Stimulated activated CD4-positive, alpha-beta T cell treated with anti-CD3 and anti-CD28 coated beads, Interleukin-1b, Interleukin-23, amount 100 ng/mL, for 24 hours (primary cell): ENCODE measurements at regions not wholly inside any gene's neighbourhood (a gene's known extent, or its start where the extent isn't known, plus 50 kb on each side); places are given as distances from the start of the nearest gene placed in this dataset.

Experiments used
- DNase-seq, 4 experiments: peaks; one replicate each; pipeline ENCODE4 v3.0.0-alpha.2; 2020; ENCODE audit warnings: low read depth in 4 of 4, low spot score in 1 of 4

DNA sequence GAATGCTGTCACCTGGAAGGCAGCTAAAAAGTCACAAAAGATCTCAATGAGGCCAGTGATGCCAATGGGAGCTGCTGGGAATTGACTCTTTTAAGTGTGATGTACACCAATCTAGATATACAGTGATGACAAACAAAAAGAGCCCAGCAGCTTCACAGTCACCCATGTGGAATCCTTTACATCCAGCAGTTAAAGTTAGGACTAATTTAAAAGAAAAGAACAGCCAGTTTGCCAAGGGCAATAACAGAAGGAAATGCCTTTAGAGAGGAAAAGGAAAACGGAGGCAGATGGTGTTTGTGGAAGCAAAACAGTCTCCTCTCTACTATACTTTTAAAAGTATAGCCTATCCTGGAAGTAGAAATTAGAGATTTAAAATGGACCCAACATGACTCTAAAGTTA is 873.5 kb downstream of the EPHA7 start:
- DNase-seq = no peak

DNA sequence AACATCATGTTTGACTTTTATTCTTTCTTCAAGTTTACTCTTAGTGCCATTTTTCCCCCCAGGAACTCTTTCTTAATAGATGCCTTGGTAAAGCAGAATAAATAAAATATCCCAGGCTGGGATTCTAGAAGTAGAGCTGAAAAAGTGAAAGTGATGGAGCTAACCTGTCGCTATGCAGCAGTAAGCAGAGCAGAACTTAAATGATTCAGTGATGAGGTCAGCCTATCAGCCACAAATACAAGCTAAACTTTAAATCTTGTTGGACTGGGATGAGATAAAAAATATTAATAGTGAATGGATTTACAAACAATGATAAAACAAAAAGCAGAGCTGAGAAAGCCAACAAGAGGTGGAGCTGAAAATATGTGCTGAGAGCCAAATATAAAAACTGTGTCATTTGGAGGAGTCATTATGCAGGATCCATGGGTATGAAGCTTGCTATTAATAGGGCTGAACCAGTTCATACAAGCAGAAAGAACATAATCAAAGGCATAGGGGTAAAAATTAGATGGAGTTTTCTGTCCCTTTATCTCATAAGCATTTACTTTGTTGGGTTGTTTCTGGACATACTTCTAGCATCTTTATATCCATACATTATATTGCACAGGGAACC is 877.8 kb downstream of the EPHA7 start:
- no peak for DNase-seq

DNA sequence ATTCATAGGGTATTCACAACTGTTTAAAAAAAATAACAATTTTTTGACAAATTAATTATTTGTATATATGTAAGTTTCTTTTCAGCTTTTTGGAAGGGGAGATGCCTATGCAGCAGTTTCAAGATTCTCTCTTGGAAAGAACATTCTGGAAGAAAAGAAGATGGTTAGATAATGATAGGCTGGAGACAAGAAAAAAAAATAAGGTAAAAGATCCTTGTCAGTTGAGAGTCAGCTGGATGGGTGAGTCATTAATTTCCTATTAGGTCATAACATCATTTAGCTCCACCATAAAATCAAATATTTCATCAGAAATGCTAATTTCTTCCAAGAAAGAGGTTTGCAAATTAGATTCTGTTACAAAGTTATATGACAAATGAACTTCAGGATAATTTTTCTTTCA is 880.4 kb downstream of the EPHA7 start:
- DNase-seq = no peak

DNA sequence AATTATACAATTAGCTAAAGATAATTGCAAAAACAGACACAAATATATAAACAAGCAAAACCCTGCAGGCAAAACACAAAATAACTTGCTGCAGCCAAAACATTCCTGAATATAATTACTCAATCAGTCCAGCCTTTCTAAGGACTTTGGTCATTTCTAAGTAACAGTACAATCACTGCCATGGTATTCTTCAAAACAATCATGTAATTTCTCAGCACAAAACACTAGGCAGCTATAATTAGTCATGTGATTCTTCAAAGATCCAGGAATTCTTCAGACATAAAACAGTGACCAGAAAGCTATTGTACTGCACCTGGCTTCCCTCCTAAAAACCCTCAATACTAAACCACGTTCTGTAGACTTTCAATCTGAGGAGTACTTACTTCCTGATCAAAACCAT is 881.1 kb downstream of the EPHA7 start:
- no peak for DNase-seq

DNA sequence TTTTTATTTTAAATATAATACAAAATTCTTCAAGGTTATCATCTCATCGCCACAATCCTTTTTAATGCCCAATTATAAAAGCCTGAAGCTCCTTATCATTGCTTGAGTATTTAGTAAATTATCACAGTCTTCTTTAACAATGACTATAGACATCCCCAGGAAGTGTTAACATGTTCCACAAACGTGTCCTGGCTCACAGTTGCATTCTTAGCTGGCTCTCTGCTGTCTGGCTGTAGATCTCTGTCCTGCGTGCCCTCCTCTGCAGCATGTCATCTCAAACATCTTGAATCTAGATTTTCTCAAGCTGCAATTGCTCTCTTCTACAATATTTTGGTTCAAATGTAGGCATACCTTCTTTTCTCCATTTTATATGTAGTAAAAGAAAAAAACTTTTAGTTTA is 885.2 kb downstream of the EPHA7 start:
- DNase-seq = no peak

DNA sequence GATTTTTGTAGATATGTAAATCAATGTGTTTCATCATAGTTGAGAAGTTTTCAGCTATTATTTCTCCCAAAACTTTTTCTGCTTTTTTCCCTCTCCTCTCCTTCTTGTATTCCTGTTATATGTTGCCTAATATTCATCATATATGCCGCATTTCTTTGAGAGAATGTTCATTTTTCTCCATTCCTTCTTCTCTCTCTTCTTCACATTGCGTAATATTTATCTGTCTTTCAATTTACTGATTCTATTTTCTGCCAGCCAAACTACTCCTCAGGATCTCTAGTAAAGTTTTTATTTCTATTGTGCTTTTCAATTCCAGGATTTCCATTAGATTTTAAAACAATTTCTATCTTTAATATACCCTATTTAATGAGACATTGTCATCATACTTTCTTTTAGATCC is 896.8 kb downstream of the EPHA7 start:
- DNase-seq = no peak

DNA sequence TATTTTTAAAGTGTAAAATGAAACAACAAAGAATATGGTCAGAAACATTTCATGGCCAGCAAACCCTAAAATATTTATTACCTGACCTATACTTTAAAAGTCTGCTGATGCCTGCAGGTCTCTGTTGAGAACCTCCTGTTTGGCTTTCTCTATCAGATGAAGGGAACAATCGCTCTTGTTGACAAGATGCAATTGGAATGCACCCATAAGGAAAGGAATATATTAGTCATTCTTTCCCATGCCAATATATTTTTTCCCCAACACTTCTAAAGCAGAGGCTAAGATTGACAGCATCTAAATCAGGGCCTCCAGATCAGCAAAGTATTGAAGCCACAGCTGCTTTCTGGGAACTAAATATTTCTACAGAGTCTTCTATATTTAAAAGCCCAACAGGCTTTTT is 897.8 kb downstream of the EPHA7 start:
- no peak for DNase-seq

DNA sequence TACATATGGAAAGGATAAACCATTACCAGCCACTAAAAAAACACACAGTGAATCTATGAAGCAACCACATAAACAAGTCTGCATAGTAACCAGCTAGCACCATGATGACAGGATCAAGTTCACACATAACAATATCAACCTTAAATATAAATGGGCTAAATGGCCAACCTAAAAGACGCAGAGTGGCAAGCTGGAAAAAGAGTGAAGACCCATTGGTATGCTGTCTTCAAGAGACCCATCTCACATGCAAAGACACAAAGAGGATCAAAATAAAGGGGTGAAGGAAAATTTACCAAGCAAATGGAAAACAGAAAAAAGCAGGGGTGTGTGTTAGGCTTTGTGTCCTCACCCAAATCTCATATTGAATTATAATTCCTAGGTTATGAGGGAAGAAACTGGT is 909.2 kb downstream of the EPHA7 start:
- DNase-seq = no peak

DNA sequence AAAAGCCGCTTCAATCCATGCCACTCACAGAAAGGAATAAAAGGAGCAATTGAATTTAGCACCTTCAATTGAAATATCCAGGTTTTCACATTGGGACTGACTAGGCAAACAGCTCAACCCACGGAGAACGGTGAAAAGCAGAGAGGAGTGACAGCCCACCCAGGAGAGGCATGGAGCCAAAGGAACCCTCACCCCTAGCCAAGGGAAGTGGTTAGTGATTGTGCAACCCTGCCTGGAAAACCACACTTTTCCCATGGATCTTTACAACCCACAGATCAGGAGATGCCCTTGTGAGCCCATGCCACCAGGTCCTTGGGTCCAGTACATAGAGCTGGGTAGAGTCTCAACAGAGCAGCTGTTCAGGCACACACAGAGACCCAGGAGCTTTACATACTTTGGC is 911.8 kb downstream of the EPHA7 start:
- DNase-seq = no peak

DNA sequence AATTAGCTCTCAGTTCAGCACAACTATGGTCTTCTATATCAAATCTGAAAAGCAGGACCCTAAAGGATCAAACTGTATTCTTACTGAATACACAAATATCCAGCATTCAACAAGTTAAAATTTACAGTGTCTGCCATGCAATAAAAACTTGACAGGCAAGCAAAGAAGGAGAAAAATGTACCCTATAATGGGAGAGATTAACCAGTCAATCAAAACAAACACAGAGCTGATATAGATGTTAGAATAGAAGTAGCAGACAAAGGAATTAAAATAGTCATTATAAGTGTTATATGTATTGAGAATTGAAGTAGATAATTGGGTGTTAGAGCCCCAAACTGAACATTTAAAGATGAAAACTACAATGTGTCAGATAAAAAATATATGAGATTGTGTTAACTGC is 914.9 kb downstream of the EPHA7 start:
- no peak for DNase-seq

DNA sequence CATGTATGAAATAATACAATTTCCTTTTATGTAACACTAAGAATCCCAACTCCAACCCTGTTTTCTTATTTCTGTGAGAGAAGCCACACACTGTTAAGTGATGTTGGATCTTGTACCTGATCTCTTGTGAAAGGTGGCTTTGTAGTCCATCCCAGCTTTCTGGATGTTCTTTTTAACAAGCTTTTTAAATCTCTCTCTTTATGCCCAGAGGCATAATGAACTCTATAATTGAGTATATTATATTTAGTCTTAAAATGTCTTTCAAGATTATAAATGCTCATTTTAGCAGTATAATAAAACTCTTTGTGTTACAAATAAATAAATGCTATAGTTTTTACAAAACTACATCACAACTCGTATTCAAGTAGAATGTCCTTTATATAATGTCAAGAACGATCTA is 922.1 kb downstream of the EPHA7 start:
- no peak for DNase-seq

DNA sequence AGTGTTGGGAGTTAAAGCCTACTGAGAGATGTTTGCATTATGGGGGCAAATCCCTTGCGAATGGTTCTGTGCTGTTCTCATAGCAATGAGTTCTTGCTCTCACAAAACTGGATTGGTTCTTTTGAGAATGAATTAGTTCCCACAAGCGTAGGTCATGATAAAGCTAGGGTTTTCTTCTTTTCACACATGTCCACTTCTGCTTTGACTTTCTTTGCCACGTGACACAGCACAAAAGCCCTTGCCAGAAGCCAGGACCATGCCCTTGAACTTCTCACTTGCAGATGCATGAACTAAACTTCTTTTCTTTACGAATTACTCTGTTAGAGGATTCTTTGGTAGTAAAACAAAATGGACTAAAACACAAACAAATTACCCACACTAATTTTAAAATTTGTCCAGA is 922.8 kb downstream of the EPHA7 start:
- no peak for DNase-seq

DNA sequence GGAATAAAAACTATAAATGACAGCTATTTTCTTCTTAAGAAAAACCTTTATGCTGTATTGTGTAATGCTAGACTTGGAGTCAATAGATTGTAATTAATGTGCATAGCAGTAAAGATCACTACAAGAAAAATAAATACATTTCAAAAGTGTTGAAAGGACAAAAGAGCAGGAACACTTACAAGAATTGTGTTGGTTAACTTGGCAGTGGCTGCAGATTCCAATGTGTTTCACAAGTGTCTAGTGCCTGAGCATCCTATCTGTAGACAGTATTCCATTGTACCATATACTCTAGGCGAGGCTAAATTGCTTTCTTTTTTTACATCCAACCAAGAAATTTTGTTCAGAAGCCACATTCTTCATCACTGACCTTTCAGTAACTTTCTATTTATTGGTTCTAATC is 924.1 kb downstream of the EPHA7 start:
- DNase-seq = no peak

DNA sequence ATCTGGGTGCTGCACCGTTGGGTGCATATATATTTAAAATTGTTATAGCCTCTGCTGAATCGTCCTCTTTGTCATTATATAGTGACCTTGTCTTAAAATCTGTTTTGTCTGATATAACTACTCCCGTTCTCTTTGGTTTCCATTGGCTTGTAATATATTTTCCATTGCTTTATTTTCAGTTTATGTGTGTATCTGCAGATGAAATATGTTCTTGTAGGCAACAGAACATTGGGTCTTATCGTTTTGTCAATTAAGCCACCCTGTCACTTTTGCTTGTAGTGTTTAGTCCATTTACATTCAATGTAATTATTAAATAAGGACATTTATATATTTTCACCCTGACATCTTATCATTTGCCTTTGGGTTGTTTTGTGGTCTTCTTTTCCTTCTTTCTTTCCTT is 933.9 kb downstream of the EPHA7 start:
- no peak for DNase-seq

DNA sequence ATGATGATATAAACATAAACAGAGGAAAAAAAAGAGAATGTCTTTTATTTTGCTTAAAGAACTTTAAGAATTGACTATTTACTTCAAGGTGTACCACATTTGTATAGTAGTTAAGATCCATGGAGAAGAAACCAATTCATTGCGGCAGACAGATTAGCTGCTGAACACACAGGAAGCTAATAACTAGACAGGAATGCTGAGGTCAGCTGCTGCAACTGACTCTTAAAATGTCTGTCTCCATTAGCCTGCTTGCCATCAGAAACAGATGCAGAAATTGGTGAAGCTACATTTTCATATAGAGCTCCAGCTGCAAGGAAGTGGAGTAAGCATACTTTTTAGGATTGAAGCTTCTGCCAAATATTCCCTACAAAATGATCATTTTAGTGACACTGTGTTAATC is 939.5 kb downstream of the EPHA7 start:
- DNase-seq = no peak

DNA sequence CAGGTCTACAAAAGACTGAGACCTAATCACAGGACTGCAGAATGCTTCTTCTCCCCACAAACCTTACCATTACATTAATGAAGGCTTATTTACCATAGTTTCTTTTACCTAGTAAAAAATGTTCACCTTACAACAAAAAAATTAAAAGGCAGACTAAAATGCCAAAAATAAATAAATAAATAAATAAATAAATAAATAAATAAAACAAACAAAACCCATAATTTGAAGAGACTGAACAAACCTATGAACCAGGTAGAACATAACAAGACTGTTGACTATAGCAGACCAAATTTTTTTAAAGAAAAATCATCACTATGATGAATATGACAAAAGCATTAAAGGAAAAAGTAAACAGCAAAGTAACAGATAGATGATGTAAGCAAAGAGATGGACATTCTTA is 946.3 kb downstream of the EPHA7 start:
- DNase-seq = no peak

DNA sequence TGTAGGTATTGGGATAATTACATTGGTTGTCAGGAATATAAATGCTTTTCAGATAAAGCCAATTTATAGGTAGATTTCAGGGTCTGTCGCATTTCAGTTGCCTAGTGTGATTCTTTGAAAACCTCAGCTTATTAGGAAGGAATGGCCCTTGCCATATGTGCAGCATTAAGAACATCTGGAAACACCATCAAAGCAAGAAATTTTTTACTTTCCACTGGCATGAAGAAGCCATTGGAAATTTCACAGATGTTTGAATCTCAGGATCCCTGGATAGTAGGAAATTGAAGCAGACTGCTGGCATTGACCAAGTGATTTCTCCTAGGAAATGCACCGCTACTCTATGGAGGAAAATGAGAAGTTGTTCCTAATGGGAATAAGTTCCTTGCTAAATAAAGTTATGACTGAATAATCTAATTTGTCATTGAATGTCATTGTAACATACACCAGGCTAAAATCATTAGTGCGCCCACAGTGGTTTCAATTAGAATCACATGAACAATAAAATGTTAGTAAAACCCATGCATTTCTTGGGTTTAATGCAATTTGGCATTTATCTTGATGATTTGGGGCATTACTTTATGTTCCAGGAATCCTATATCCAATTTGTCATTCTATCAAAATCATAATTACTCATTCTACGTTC is 950.1 kb downstream of the EPHA7 start:
- no peak for DNase-seq

DNA sequence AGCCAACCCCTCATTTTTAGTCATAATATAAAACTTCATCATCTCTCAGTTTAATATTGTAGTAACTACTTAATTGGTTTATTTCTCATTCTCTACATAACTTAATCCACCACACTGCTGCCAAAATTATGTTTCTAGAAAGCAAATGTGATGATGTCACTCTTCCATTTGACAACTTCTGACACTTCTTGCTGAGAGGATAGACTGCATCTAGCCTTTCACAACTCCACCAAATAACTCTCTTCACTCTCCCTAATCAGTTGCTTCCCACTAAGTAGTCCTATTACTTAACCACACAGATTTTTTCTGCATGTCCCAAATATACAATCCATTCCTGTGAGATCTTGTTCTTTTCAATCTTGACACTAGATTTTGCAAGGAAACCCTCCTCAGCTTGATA is 951.3 kb downstream of the EPHA7 start:
- DNase-seq = no peak

DNA sequence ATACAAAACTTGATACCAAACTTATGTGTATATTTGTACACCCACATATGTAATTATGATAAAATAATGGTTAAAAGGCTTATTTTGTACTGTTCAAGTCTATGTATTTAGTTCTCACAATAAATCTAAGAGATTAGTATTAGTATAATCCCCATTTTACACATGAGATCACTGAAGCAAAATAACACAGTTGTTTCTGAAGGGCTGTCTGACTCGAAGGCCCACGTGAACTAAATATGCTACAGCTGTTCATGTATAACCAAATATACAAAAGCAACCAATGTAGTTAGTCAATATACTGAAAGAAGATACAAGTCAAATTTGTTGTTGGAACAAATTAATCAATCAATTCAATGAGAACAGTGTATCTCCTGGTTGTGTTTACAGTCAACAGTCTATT is 959.2 kb downstream of the EPHA7 start:
- no peak for DNase-seq

DNA sequence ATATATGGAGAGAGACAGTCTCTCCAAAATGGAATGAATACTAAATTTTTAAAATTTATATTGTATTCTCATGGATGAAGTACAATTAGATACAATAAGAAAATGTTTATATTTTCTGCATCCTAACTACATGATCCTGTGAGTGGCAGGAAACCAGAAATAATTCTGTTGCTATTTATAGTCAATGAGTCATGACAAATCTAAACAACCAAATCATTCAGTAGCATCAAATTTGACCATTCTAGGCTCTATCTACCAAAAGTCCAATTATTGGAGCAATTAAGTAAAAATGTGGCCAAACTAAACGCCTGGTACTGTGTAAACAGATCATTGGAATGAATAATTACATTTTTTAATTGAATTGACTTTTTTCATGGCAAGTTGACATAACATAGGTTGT is 959.8 kb downstream of the EPHA7 start:
- no peak for DNase-seq

DNA sequence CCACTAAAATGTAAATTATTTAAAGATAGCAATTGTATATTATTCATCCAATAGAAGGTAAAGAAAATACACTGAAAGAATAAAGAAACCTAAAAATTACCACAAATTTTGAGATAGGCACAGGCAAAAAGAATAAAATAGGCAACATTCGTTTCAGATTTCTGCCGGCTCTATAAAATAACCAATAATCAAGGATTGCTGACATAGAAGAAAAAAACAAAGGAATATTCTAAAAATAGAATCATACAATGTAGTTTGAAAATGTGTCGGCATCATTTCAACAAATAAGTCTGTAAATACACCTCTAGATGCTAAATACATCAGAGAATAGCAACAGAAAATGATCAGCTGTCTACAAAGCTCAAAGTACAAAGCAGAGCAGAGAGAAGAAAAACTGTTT is 973.3 kb downstream of the EPHA7 start:
- no peak for DNase-seq

DNA sequence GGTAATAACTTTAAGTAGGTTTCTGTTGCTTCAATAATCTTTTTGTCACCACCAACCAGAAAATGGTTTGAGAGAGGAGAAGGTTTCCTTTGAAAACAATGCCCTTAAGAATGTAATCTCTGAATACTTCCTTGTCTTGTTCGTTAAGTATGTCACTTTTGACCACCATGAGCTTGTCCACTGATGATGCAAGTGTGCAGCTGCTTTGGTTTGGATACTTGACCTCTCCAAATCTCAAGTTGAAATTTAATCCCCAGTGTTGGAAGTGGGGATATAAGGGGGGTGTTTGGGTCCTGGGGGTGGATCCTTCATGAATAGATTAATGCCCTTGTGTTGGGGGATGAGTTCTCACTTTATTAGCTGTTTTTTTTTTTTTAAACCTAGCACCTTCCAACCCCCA is 985.4 kb downstream of the EPHA7 start:
- no peak for DNase-seq

DNA sequence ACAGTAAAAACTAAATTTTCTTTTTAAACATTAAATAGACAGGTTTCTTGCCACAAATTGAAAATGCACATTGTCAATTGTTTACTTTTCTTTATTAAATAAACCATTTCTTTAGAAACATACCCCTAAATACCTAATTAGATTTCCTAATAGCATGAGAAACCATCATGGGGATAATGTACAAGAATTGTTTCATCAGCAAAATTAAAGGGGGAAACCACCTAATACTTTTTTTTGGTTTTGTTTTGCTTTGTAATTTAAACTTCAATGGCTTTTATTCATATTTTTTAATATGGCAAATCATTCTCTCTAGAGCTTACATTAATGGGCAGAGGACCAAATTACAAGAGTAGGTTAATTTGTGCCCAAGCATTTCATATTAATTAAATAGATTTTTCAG is 987.9 kb downstream of the EPHA7 start:
- no peak for DNase-seq

DNA sequence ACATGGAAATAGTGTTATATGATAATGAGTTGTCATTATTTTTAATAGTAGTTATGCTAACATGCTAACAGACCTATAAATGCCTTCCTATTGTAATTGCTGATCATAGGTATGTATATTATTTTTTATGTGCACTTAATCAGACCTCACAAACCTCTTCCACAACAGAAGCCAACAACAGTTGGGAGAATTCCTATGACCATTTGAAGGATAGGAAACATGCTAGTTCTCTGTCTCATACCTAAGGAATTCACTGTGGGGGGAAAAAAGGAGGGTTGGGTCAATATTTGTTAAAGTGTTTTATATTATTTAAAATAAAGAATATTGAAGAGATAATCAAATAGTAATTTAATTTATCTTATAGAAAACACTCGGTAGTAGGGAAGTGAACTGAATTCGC is 990.9 kb downstream of the EPHA7 start:
- DNase-seq = no peak
